Liver (tissue), 8 donors: ENCODE measurements at regions not wholly inside any gene's neighbourhood (a gene's known extent, or its start where the extent isn't known, plus 50 kb on each side); places are given as distances from the start of the nearest gene placed in this dataset.

Experiments
- DNase-seq: peaks from one replicate; pipeline ENCODE4 v3.0.0-alpha.2; 2017; ENCODE audit warnings: low spot score
- H3K27ac ChIP-seq, 2 donors: one replicate each; pipeline ENCODE4 v1.7.0; 2013; ENCODE audit warnings: inconsistent platforms in 2 of 2, low read length in 2 of 2, control low read depth in 1 of 2, low read depth in 1 of 2, mild to moderate bottlenecking in 1 of 2
- H3K27me3 ChIP-seq, 4 donors: one replicate each; pipeline versions ENCODE4 v1.6.1 to v1.7.0; 2013; ENCODE audit warnings: low read length in 3 of 4, inconsistent platforms in 1 of 4, mild to moderate bottlenecking in 1 of 4, moderate library complexity in 1 of 4; ENCODE audit not compliant: control insufficient read depth in 4 of 4, insufficient read depth in 4 of 4
- H3K36me3 ChIP-seq, 4 donors: one replicate each; pipeline versions ENCODE4 v1.6.1 to v1.7.0; 2013; ENCODE audit warnings: low read length in 3 of 4, mild to moderate bottlenecking in 3 of 4, low read depth in 1 of 4, moderate library complexity in 1 of 4; ENCODE audit not compliant: control insufficient read depth in 4 of 4, insufficient read depth in 3 of 4
- H3K4me1 ChIP-seq, 4 donors: one replicate each; pipeline versions ENCODE4 v1.6.1 to v1.7.0; 2013; ENCODE audit warnings: low read length in 3 of 4, mild to moderate bottlenecking in 3 of 4, moderate library complexity in 1 of 4; ENCODE audit not compliant: control insufficient read depth in 4 of 4, insufficient read depth in 4 of 4
- H3K4me3 ChIP-seq, 3 donors: one replicate each; pipeline versions ENCODE4 v1.6.1 to v1.7.0; 2013; ENCODE audit warnings: low read length in 3 of 3, control low read depth in 1 of 3, low read depth in 1 of 3, mild to moderate bottlenecking in 1 of 3
- H3K9ac ChIP-seq, 2 donors: one replicate each; pipeline ENCODE4 v1.7.0; 2013; ENCODE audit warnings: low read length in 2 of 2, mild to moderate bottlenecking in 2 of 2, moderate library complexity in 2 of 2, control low read depth in 1 of 2, low read depth in 1 of 2
- H3K9me3 ChIP-seq, 4 donors: one replicate each; pipeline versions ENCODE4 v1.6.1 to v1.7.0; 2013; ENCODE audit warnings: low read length in 3 of 4; ENCODE audit not compliant: control insufficient read depth in 4 of 4
- ATF3 ChIP-seq: IDR thresholded peaks from 2 replicates; pipeline ENCODE4 v1.6.1; 2016; ENCODE audit warnings: antibody characterized with exemption
- CTCF ChIP-seq: fragments of 150-350 bp; IDR thresholded peaks from 2 replicates; pipeline ENCODE4 v1.5.1; 2017; ENCODE audit warnings: improper control_type of control experiment, low read depth, low read length; ENCODE audit not compliant: missing input control
- EGR1 ChIP-seq, 2 donors: IDR thresholded peaks; 2 replicates each; pipeline ENCODE4 v1.6.1; 2016 to 2018; ENCODE audit warnings: antibody characterized with exemption in 2 of 2, low read depth in 2 of 2
- FOXA1 ChIP-seq: IDR thresholded peaks from 2 replicates; pipeline ENCODE4 v1.6.1; 2016; ENCODE audit warnings: antibody characterized with exemption
- FOXA2 ChIP-seq: IDR thresholded peaks from 2 replicates; pipeline ENCODE4 v1.6.1; 2016; ENCODE audit warnings: antibody characterized with exemption
- GABPA ChIP-seq, 2 donors: IDR thresholded peaks in 1 of 2; conservative IDR thresholded peaks in 1 of 2; 2 replicates each; pipeline ENCODE4 v1.6.1; 2016; ENCODE audit warnings: antibody characterized with exemption in 2 of 2, mild to moderate bottlenecking in 1 of 2, moderate library complexity in 1 of 2
- HNF4A ChIP-seq, 2 donors: conservative IDR thresholded peaks; 2 replicates each; pipeline ENCODE4 v1.6.1; 2016; ENCODE audit warnings: antibody characterized with exemption in 2 of 2, mild to moderate bottlenecking in 2 of 2
- HNF4G ChIP-seq: IDR thresholded peaks from 2 replicates; pipeline ENCODE4 v1.6.1; 2016; ENCODE audit warnings: antibody characterized with exemption
- JUND ChIP-seq, 2 donors: IDR thresholded peaks; 2 replicates each; pipeline ENCODE4 v1.6.1; 2016; ENCODE audit warnings: antibody characterized with exemption in 2 of 2
- MAX ChIP-seq: IDR thresholded peaks from 2 replicates; pipeline ENCODE4 v1.6.1; 2016; ENCODE audit warnings: antibody characterized with exemption
- NR2F2 ChIP-seq: IDR thresholded peaks from 2 replicates; pipeline ENCODE4 v1.6.1; 2016; ENCODE audit warnings: antibody characterized with exemption
- RAD21 ChIP-seq, 2 donors: IDR thresholded peaks; 2 replicates each; pipeline ENCODE4 v1.6.1; 2016; ENCODE audit warnings: antibody characterized with exemption in 2 of 2, mild to moderate bottlenecking in 2 of 2
- RXRA ChIP-seq, 2 donors: IDR thresholded peaks; 2 replicates each; pipeline ENCODE4 v1.6.1; 2017 to 2018; ENCODE audit warnings: antibody characterized with exemption in 2 of 2, mild to moderate bottlenecking in 1 of 2
- SP1 ChIP-seq: IDR thresholded peaks from 2 replicates; pipeline ENCODE4 v1.6.1; 2018; ENCODE audit warnings: antibody characterized with exemption, mild to moderate bottlenecking
- TAF1 ChIP-seq: conservative IDR thresholded peaks from 2 replicates; pipeline ENCODE4 v1.6.1; 2016; ENCODE audit warnings: antibody characterized with exemption, mild to moderate bottlenecking
- YY1 ChIP-seq: IDR thresholded peaks from 2 replicates; pipeline ENCODE4 v1.6.1; 2016; ENCODE audit warnings: antibody characterized with exemption, mild to moderate bottlenecking
- WGBS: extraction: QIAGEN DNeasy Blood & Tissue Kit; methylation state at CpG from one replicate; pipeline ENCODE4 v1.1.7; 2013; 5-methylcytosine and 5-hydroxymethylcytosine counted together
- TF ChIP-seq, protein P1 (sequence below): IDR thresholded peaks from 2 replicates; pipeline ENCODE4 v1.6.1; 2016; ENCODE audit warnings: antibody characterized with exemption, mild to moderate bottlenecking
- TF ChIP-seq, protein P2 (sequence below): IDR thresholded peaks from 2 replicates; pipeline ENCODE4 v1.6.1; 2016; ENCODE audit warnings: antibody characterized with exemption
- donor health status: healthy.
- donor health status: healthy.
- donor health status: healthy.
- donor health status: healthy.
- donor health status: healthy.

- H3K9me3 ChIP-seq, result no peaks in the 10 kb centered on the region
- no peaks in the 10 kb centered on the region for H3K36me3 ChIP-seq
- TF ChIP-seq RXRA (IDR thresholded peaks at IDR 0.05) (no peak), RAD21 (IDR thresholded peaks at IDR 0.05) (no peak), HNF4A (conservative IDR thresholded peaks at IDR 0.05) (no peak), EGR1 (IDR thresholded peaks at IDR 0.05; ENCODE audit: low read depth in 2 of 2) (no peak), TAF1 (no peak), HNF4G (no peak), ATF3 (no peak), JUND (IDR thresholded peaks at IDR 0.05) (no peak), MAX (no peak), SP1 (no peak), FOXA1 (no peak), NR2F2 (no peak), FOXA2 (no peak), CTCF (no peak), YY1 (no peak), GABPA (IDR thresholded peaks at IDR 0.05 in 1 of 2, conservative IDR thresholded peaks at IDR 0.05 in 1 of 2) (no peak)
- TF ChIP-seq, protein P1, sequence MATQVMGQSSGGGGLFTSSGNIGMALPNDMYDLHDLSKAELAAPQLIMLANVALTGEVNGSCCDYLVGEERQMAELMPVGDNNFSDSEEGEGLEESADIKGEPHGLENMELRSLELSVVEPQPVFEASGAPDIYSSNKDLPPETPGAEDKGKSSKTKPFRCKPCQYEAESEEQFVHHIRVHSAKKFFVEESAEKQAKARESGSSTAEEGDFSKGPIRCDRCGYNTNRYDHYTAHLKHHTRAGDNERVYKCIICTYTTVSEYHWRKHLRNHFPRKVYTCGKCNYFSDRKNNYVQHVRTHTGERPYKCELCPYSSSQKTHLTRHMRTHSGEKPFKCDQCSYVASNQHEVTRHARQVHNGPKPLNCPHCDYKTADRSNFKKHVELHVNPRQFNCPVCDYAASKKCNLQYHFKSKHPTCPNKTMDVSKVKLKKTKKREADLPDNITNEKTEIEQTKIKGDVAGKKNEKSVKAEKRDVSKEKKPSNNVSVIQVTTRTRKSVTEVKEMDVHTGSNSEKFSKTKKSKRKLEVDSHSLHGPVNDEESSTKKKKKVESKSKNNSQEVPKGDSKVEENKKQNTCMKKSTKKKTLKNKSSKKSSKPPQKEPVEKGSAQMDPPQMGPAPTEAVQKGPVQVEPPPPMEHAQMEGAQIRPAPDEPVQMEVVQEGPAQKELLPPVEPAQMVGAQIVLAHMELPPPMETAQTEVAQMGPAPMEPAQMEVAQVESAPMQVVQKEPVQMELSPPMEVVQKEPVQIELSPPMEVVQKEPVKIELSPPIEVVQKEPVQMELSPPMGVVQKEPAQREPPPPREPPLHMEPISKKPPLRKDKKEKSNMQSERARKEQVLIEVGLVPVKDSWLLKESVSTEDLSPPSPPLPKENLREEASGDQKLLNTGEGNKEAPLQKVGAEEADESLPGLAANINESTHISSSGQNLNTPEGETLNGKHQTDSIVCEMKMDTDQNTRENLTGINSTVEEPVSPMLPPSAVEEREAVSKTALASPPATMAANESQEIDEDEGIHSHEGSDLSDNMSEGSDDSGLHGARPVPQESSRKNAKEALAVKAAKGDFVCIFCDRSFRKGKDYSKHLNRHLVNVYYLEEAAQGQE, result no peak
- TF ChIP-seq, protein P2, sequence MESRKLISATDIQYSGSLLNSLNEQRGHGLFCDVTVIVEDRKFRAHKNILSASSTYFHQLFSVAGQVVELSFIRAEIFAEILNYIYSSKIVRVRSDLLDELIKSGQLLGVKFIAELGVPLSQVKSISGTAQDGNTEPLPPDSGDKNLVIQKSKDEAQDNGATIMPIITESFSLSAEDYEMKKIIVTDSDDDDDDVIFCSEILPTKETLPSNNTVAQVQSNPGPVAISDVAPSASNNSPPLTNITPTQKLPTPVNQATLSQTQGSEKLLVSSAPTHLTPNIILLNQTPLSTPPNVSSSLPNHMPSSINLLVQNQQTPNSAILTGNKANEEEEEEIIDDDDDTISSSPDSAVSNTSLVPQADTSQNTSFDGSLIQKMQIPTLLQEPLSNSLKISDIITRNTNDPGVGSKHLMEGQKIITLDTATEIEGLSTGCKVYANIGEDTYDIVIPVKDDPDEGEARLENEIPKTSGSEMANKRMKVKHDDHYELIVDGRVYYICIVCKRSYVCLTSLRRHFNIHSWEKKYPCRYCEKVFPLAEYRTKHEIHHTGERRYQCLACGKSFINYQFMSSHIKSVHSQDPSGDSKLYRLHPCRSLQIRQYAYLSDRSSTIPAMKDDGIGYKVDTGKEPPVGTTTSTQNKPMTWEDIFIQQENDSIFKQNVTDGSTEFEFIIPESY, result no peak
- no peak overlapping the region for H3K4me3 ChIP-seq
- no peak overlapping the region for H3K27ac ChIP-seq
- 80% methylated on average over 6 of the region's 6 CpGs for WGBS
- H3K9ac ChIP-seq, result no peak overlapping the region
- H3K27me3 ChIP-seq, result no peaks in the 10 kb centered on the region
- DNase-seq, result no peak
- H3K4me1 ChIP-seq, result no peaks in the 10 kb centered on the region
These were observed 269.5 kb upstream of the NCAM2 start for GRCh38 chr21:20728691-20729090.
